ENCODE measurements at regions not wholly inside any gene's neighbourhood (a gene's known extent, or its start where the extent isn't known, plus 50 kb on each side); places are given as distances from the start of the nearest gene placed in this dataset.

GRCh38 chr4:108328383-108328732 is 159.6 kb upstream of the LEF1 start:
- Histone ChIP-seq H3K27me3 (replicated peaks; ENCODE audit: insufficient read depth) (no peaks in the 10 kb centered on the region), H3K4me1 (replicated peaks) (no peaks in the 10 kb centered on the region), H3K4me3 (no peak overlapping the region), H3K9me3 (no peaks in the 10 kb centered on the region), H3K27ac (no peak overlapping the region), H3K36me3 (no peaks in the 10 kb centered on the region)
- DNase-seq (ENCODE audit: low spot score): no peak
- 72% methylated on average over 2 of the region's 2 CpGs for WGBS
- intact Hi-C loops (cut with DNase I): no loop called here
- TF ChIP-seq POLR2A (IDR thresholded peaks at IDR 0.05): no peak
- TF ChIP-seq, protein P1, sequence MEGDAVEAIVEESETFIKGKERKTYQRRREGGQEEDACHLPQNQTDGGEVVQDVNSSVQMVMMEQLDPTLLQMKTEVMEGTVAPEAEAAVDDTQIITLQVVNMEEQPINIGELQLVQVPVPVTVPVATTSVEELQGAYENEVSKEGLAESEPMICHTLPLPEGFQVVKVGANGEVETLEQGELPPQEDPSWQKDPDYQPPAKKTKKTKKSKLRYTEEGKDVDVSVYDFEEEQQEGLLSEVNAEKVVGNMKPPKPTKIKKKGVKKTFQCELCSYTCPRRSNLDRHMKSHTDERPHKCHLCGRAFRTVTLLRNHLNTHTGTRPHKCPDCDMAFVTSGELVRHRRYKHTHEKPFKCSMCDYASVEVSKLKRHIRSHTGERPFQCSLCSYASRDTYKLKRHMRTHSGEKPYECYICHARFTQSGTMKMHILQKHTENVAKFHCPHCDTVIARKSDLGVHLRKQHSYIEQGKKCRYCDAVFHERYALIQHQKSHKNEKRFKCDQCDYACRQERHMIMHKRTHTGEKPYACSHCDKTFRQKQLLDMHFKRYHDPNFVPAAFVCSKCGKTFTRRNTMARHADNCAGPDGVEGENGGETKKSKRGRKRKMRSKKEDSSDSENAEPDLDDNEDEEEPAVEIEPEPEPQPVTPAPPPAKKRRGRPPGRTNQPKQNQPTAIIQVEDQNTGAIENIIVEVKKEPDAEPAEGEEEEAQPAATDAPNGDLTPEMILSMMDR (IDR thresholded peaks at IDR 0.05): no peak
- TF ChIP-seq POLR2AphosphoS5 (IDR thresholded peaks at IDR 0.05): no peak

DNA sequence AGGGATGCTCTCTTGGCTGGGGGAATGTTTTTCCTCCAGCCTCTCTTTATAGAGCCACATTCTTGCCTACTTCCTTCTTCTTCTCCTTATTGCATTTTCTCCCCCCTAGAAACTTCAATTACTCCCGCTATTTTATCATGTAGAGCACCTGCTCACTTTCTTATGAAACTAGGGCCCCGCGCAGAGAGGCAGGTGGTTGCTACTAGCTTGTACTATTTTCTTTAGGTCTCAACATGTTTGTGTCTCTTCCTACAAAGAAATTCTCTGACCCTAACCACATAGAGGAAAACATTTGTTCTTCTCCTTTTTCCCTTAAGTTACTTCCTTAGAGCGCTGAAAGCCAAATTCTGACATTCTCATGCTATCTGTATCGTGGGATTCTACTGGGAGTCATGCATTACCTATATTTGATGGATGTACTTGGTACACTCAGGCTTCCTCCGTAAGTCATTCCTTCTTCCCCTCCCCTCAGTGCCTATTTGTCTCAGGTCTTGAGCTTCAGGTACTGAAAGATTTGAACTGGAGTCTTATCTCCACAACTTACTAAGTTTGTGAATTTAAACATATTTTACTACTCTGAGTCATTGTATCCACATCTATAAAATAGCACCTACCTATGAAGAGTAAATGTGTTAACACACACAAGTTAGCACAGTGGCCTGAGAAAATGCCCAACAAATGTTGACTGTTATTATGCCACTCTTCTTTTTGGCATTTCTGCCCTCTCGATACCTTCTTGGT is 159.1 kb upstream of the LEF1 start:
- Histone ChIP-seq H3K27ac (no peak overlapping the region), H3K4me3 (no peak overlapping the region), H3K27me3 (replicated peaks; ENCODE audit: insufficient read depth) (no peaks in the 10 kb centered on the region), H3K36me3 (no peaks in the 10 kb centered on the region), H3K4me1 (replicated peaks) (no peaks in the 10 kb centered on the region), H3K9me3 (no peaks in the 10 kb centered on the region)
- DNase-seq (ENCODE audit: low spot score): no peak
- 86% methylated on average over 7 of the region's 7 CpGs for WGBS
- TF ChIP-seq POLR2AphosphoS5 (IDR thresholded peaks at IDR 0.05): no peak
- TF ChIP-seq, protein P1 (IDR thresholded peaks at IDR 0.05): no peak
- no peak for TF ChIP-seq POLR2A (IDR thresholded peaks at IDR 0.05)
- intact Hi-C loops (cut with DNase I): no loop called here

DNA sequence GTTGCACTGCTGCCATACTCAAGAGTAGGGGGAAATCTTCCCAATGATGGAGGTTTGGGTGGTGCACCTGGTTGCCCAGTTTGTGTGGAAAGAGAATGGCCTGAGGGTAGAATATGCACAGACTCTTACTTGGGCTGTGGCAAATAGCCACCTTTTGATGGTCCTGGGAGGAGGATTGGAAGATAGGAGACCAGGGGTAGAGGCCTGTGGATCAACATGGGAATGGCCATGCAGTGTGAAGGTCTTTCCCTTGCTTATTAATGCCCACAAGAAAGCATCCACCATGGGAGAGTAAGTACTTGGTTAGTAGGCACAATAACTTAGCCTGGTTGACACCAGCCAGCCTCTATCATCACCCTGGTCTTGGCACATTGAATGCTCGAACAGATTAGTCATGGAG is 156.8 kb upstream of the LEF1 start:
- DNase-seq (ENCODE audit: low spot score): no peak
- Histone ChIP-seq H3K9me3 (no peaks in the 10 kb centered on the region), H3K27ac (no peak overlapping the region), H3K27me3 (replicated peaks; ENCODE audit: insufficient read depth) (no peaks in the 10 kb centered on the region), H3K4me3 (no peak overlapping the region), H3K36me3 (no peaks in the 10 kb centered on the region), H3K4me1 (replicated peaks) (no peaks in the 10 kb centered on the region)
- intact Hi-C loops (cut with DNase I): no loop called here
- WGBS: 86% methylated on average over 1 of the region's 1 CpG
- TF ChIP-seq, protein P1 (IDR thresholded peaks at IDR 0.05): no peak
- TF ChIP-seq POLR2AphosphoS5 (IDR thresholded peaks at IDR 0.05): no peak
- TF ChIP-seq POLR2A (IDR thresholded peaks at IDR 0.05): no peak

GRCh38 chr4:108324450-108324849 is 155.7 kb upstream of the LEF1 start:
- Histone ChIP-seq H3K4me1 (replicated peaks) (no peaks in the 10 kb centered on the region), H3K36me3 (no peaks in the 10 kb centered on the region), H3K27me3 (replicated peaks; ENCODE audit: insufficient read depth) (no peaks in the 10 kb centered on the region), H3K27ac (no peak overlapping the region), H3K9me3 (no peaks in the 10 kb centered on the region), H3K4me3 (no peak overlapping the region)
- intact Hi-C loops (cut with DNase I): no loop called here
- no peak for TF ChIP-seq POLR2AphosphoS5 (IDR thresholded peaks at IDR 0.05)
- no peak for TF ChIP-seq POLR2A (IDR thresholded peaks at IDR 0.05)
- TF ChIP-seq, protein P1 (IDR thresholded peaks at IDR 0.05): no peak
- WGBS: 100% methylated on average over 1 of the region's 1 CpG
- DNase-seq (ENCODE audit: low spot score): no peak

GRCh38 chr4:108322497-108322896 is 153.8 kb upstream of the LEF1 start:
- Histone ChIP-seq H3K4me1 (replicated peaks) (no peaks in the 10 kb centered on the region), H3K4me3 (no peak overlapping the region), H3K9me3 (no peaks in the 10 kb centered on the region), H3K36me3 (no peaks in the 10 kb centered on the region), H3K27me3 (replicated peaks; ENCODE audit: insufficient read depth) (no peaks in the 10 kb centered on the region), H3K27ac (no peak overlapping the region)
- intact Hi-C loops (cut with DNase I): no loop called here
- TF ChIP-seq POLR2A (IDR thresholded peaks at IDR 0.05) (no peak), POLR2AphosphoS5 (IDR thresholded peaks at IDR 0.05) (no peak)
- TF ChIP-seq, protein P1 (IDR thresholded peaks at IDR 0.05): no peak
- 91% methylated on average over 4 of the region's 4 CpGs for WGBS
- no peak for DNase-seq (ENCODE audit: low spot score)

Data from prostate gland (tissue), 2 donors.